ENCODE measurements at regions not wholly inside any gene's neighbourhood (a gene's known extent, or its start where the extent isn't known, plus 50 kb on each side); places are given as distances from the start of the nearest gene placed in this dataset.
A peak's percentile ranks its signal among the peaks of the same experiment; 100 is the strongest.

- no peak overlapping the region for H2BK15ac ChIP-seq (ENCODE audit: low read length)
- H3K4me1 ChIP-seq (replicated peaks in 1 of 4; ENCODE audit: control insufficient read depth in 3 of 4, insufficient read depth in 4 of 4, low read length in 3 of 4): no peaks in the 10 kb centered on the region
- no peak overlapping the region for H2BK12ac ChIP-seq (ENCODE audit: low read depth, low read length)
- no peak overlapping the region for H3K9ac ChIP-seq (replicated peaks in 1 of 4; ENCODE audit: extremely low read depth in 1 of 4, low read depth in 3 of 4, low read length in 3 of 4)
- H2AFZ ChIP-seq (ENCODE audit: low read length): peak overlapping the region; percentile 36; the same call in 1 of the 2 replicates
- no peaks in the 10 kb centered on the region for H3K27me3 ChIP-seq (replicated peaks in 1 of 4; ENCODE audit: control insufficient read depth in 3 of 4, extremely low read depth in 1 of 4, insufficient read depth in 3 of 4, low read length in 3 of 4)
- no peak overlapping the region for H3K18ac ChIP-seq (ENCODE audit: extremely low read depth, low read length)
- H3K36me3 ChIP-seq (ENCODE audit: control insufficient read depth in 2 of 4, insufficient read depth in 4 of 4, low read length in 3 of 4): no peaks in the 10 kb centered on the region
- H2AK5ac ChIP-seq (ENCODE audit: low read depth, low read length): no peak overlapping the region
- H3K79me2 ChIP-seq (ENCODE audit: control insufficient read depth in 1 of 2, insufficient read depth in 2 of 2, low read length in 2 of 2): no peaks in the 10 kb centered on the region
- no peak overlapping the region for H2BK20ac ChIP-seq (ENCODE audit: low read length)
- no peak overlapping the region for H3K23ac ChIP-seq (ENCODE audit: insufficient read length)
- no peaks in the 10 kb centered on the region for H3K23me2 ChIP-seq (ENCODE audit: low read depth, low read length)
- H3K14ac ChIP-seq (ENCODE audit: insufficient read length): no peak overlapping the region
- no peak overlapping the region for H3K4ac ChIP-seq (replicated peaks; ENCODE audit: insufficient read length, low read depth, low read length)
- no peak overlapping the region for H3K56ac ChIP-seq (replicated peaks; ENCODE audit: insufficient read length, low read depth, low read length)
- CTCF ChIA-PET (ENCODE audit: partially characterized antibody): interaction anchor here (1.0 to 1.7 kb wide), 2 partner anchors 8 to 52 kb away, joined by 3 to 5 read pairs; no protein-coding TSS in a partner anchor
- H4K20me1 ChIP-seq (replicated peaks in 1 of 2; ENCODE audit: control insufficient read depth in 1 of 2, insufficient read depth in 2 of 2, low read length in 2 of 2): no peaks in the 10 kb centered on the region
- no peak overlapping the region for H4K5ac ChIP-seq (ENCODE audit: insufficient read length, low read depth, low read length)
- no peaks in the 10 kb centered on the region for H3K79me1 ChIP-seq (ENCODE audit: low read depth, low read length)
- H4K91ac ChIP-seq (replicated peaks; ENCODE audit: insufficient read length, low read length): no peak overlapping the region
- no peak overlapping the region for H3K4me2 ChIP-seq (ENCODE audit: insufficient read depth in 1 of 2, low read depth in 2 of 2, low read length in 2 of 2)
- TF ChIP-seq GABPA (IDR thresholded peaks at IDR 0.05; ENCODE audit: borderline replicate concordance, insufficient read depth, low read length): no peak
- TF ChIP-seq, protein P1, sequence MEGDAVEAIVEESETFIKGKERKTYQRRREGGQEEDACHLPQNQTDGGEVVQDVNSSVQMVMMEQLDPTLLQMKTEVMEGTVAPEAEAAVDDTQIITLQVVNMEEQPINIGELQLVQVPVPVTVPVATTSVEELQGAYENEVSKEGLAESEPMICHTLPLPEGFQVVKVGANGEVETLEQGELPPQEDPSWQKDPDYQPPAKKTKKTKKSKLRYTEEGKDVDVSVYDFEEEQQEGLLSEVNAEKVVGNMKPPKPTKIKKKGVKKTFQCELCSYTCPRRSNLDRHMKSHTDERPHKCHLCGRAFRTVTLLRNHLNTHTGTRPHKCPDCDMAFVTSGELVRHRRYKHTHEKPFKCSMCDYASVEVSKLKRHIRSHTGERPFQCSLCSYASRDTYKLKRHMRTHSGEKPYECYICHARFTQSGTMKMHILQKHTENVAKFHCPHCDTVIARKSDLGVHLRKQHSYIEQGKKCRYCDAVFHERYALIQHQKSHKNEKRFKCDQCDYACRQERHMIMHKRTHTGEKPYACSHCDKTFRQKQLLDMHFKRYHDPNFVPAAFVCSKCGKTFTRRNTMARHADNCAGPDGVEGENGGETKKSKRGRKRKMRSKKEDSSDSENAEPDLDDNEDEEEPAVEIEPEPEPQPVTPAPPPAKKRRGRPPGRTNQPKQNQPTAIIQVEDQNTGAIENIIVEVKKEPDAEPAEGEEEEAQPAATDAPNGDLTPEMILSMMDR (IDR thresholded peaks at IDR 0.05; ENCODE audit: control extremely low read depth in 1 of 3, insufficient read depth in 1 of 3, low read depth in 1 of 3, low read length in 3 of 3): peak in 1 of 3 experiments; percentile 19; a peak in 1 of 4 replicates
- WGBS, 2 experiments (ENCODE audit: extremely low coverage in 1 of 2, insufficient coverage in 1 of 2, insufficient read length in 1 of 2, insufficient replicate concordance in 2 of 2, low coverage in 1 of 2, low lambda C conversion rate in 2 of 2, missing lambda C conversion rate in 1 of 2): 66% methylated on average over 3 of the region's 3 CpGs; no CpG with 5 or more reads in 1 of the 2 experiments
- H4K8ac ChIP-seq (ENCODE audit: extremely low read depth, insufficient read depth, low read length): no peak overlapping the region
- H3K27ac ChIP-seq (ENCODE audit: low read depth, low read length): no peak overlapping the region
- POLR2A ChIA-PET (ENCODE audit: partially characterized antibody): interaction anchor here (1.1 to 2.0 kb wide), 2 partner anchors 9 to 617 kb away, joined by 3 to 5 read pairs; partner anchors contain the start of gene STYX
- H2BK120ac ChIP-seq (replicated peaks; ENCODE audit: low read depth, low read length): no peak overlapping the region
- no peaks in the 10 kb centered on the region for H3K9me3 ChIP-seq (ENCODE audit: insufficient read depth in 2 of 2, low read depth in 1 of 2, low read length in 1 of 2)
- peak; percentile 45 for FAIRE-seq
- no peak for DNase-seq (ENCODE audit: low read depth in 1 of 2, low spot score in 2 of 2)
- H2BK5ac ChIP-seq (ENCODE audit: low read depth, low read length): no peak overlapping the region
- H3K4me3 ChIP-seq (ENCODE audit: extremely low read depth in 1 of 4, insufficient read depth in 2 of 4, low read depth in 3 of 4, low read length in 4 of 4): no peak overlapping the region
Measured at GRCh38 chr14:53346988-53347387, 193.9 kb upstream of the DDHD1 start.

All from H1 (cell line).